ENCODE measurements at regions not wholly inside any gene's neighbourhood (a gene's known extent, or its start where the extent isn't known, plus 50 kb on each side); places are given as distances from the start of the nearest gene placed in this dataset.

DNA sequence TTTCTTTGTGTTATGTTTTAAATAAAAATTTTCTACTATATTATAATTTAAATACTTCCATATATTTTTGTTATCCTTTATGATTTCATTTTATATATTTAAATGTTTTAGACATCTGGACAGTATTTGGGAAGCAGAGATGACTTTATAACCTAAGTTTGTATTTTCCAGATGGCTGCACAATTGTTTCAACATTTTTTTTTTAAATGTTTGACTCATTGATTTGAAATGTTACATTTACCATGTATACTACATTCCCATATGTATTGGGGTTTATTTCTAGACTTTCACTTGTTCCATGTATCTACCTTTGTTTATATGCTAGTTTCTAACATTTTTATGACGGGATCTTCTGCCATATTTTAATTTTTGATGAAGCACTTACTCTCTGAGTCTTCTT, 766.5 kb downstream of the METTL15 start:
- Histone ChIP-seq H3K4me1 (ENCODE audit: control insufficient read depth, insufficient read depth, low read length) (no peaks in the 10 kb centered on the region), H3K36me3 (ENCODE audit: control insufficient read depth in 2 of 2, insufficient read depth in 1 of 2, low read length in 2 of 2) (no peaks in the 10 kb centered on the region), H3K9me3 (ENCODE audit: control insufficient read depth, insufficient read depth, low read depth, low read length) (no peaks in the 10 kb centered on the region), H3K4me3 (ENCODE audit: low read depth, low read length) (no peak overlapping the region), H3K27ac (ENCODE audit: extremely low read depth, low read depth, low read length) (no peak overlapping the region)
- ChIA-PET CTCF (no interaction called here), POLR2A (no interaction called here)
- TF ChIP-seq ZBTB8A (tag by site-specific recombination; IDR thresholded peaks at IDR 0.05) (no peak), MYNN (tag by site-specific recombination; IDR thresholded peaks at IDR 0.05; ENCODE audit: borderline replicate concordance) (no peak), ZNF391 (tag by site-specific recombination; IDR thresholded peaks at IDR 0.05; ENCODE audit: borderline replicate concordance, low read depth) (no peak), ZFP3 (tag by site-specific recombination; IDR thresholded peaks at IDR 0.05; ENCODE audit: low read depth) (no peak), ZNF558 (tag by site-specific recombination; IDR thresholded peaks at IDR 0.05) (no peak), ZNF529 (tag by site-specific recombination; IDR thresholded peaks at IDR 0.05; ENCODE audit: insufficient replicate concordance) (no peak), ZNF548 (tag by site-specific recombination; IDR thresholded peaks at IDR 0.05) (no peak), ZNF660 (tag by site-specific recombination; IDR thresholded peaks at IDR 0.05) (no peak), ZNF214 (tag by site-specific recombination; IDR thresholded peaks at IDR 0.05; ENCODE audit: borderline replicate concordance) (no peak), ZNF768 (tag by site-specific recombination; IDR thresholded peaks at IDR 0.05) (no peak), HOXD13 (CRISPR knock-in tag; IDR thresholded peaks at IDR 0.05; ENCODE audit: borderline replicate concordance) (no peak)
- TF ChIP-seq, protein P1, sequence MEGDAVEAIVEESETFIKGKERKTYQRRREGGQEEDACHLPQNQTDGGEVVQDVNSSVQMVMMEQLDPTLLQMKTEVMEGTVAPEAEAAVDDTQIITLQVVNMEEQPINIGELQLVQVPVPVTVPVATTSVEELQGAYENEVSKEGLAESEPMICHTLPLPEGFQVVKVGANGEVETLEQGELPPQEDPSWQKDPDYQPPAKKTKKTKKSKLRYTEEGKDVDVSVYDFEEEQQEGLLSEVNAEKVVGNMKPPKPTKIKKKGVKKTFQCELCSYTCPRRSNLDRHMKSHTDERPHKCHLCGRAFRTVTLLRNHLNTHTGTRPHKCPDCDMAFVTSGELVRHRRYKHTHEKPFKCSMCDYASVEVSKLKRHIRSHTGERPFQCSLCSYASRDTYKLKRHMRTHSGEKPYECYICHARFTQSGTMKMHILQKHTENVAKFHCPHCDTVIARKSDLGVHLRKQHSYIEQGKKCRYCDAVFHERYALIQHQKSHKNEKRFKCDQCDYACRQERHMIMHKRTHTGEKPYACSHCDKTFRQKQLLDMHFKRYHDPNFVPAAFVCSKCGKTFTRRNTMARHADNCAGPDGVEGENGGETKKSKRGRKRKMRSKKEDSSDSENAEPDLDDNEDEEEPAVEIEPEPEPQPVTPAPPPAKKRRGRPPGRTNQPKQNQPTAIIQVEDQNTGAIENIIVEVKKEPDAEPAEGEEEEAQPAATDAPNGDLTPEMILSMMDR (tag by site-specific recombination; IDR thresholded peaks at IDR 0.05), result no peak
- TF ChIP-seq, protein P2, sequence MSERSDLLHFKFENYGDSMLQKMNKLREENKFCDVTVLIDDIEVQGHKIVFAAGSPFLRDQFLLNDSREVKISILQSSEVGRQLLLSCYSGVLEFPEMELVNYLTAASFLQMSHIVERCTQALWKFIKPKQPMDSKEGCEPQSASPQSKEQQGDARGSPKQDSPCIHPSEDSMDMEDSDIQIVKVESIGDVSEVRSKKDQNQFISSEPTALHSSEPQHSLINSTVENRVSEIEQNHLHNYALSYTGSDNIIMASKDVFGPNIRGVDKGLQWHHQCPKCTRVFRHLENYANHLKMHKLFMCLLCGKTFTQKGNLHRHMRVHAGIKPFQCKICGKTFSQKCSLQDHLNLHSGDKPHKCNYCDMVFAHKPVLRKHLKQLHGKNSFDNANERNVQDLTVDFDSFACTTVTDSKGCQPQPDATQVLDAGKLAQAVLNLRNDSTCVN (tag by site-specific recombination; optimal IDR thresholded peaks at IDR 0.05), result no peak

GRCh38 chr11:28871090-28871489, 762.9 kb downstream of the METTL15 start:
- TF ChIP-seq SP3 (tag by site-specific recombination; IDR thresholded peaks at IDR 0.05) (no peak), ZNF513 (tag by site-specific recombination; IDR thresholded peaks at IDR 0.05) (peak; percentile 59; the same call in 1 of the 2 replicates), ZNF555 (tag by site-specific recombination; conservative IDR thresholded peaks at IDR 0.05) (no peak), ZNF2 (tag by site-specific recombination; IDR thresholded peaks at IDR 0.05) (no peak), ZBTB7A (tag by site-specific recombination; IDR thresholded peaks at IDR 0.05; ENCODE audit: low read depth) (no peak), ZBTB1 (tag by site-specific recombination; IDR thresholded peaks at IDR 0.05) (no peak), ZNF629 (tag by site-specific recombination; IDR thresholded peaks at IDR 0.05) (no peak)
- H3K36me3 ChIP-seq (ENCODE audit: control insufficient read depth in 2 of 2, insufficient read depth in 1 of 2, low read length in 2 of 2), result no peaks in the 10 kb centered on the region
- no peaks in the 10 kb centered on the region for H3K9me3 ChIP-seq (ENCODE audit: control insufficient read depth, insufficient read depth, low read depth, low read length)
- H3K4me1 ChIP-seq (ENCODE audit: control insufficient read depth, insufficient read depth, low read length), result no peaks in the 10 kb centered on the region
- ChIA-PET POLR2A (no interaction called here), CTCF (no interaction called here)
- H3K4me3 ChIP-seq (ENCODE audit: low read depth, low read length), result no peak overlapping the region
- no peak overlapping the region for H3K27ac ChIP-seq (ENCODE audit: extremely low read depth, low read depth, low read length)
